Cardiac fibroblast (primary cell): ENCODE measurements at regions not wholly inside any gene's neighbourhood (a gene's known extent, or its start where the extent isn't known, plus 50 kb on each side); places are given as distances from the start of the nearest gene placed in this dataset.

Source experiments
- DNase-seq, 2 donors: peaks; one replicate each; pipeline versions ENCODE4 v3.0.0 to v3.0.0-alpha.2; 2010; ENCODE audit warnings: low read depth in 2 of 2
- H3K4me3 ChIP-seq, 2 donors: replicated peaks in 1 of 2; 1 replicate in 1 of 2; 2 replicates in 1 of 2; pipeline ENCODE4 v1.5.1; 2011; ENCODE audit warnings: low read depth in 2 of 2, low read length in 2 of 2, mild to moderate bottlenecking in 2 of 2, moderate library complexity in 1 of 2
- CTCF ChIP-seq: IDR thresholded peaks from one replicate; pipeline ENCODE4 v1.5.1; 2011; ENCODE audit warnings: low read depth, mild to moderate bottlenecking, low read length, inconsistent platforms

GRCh38 chr2:211176514-211177141 is 620.2 kb downstream of the CPS1 start:
- no peak overlapping the region for H3K4me3 ChIP-seq
- DNase-seq, result no peak
- no peak for TF ChIP-seq CTCF

GRCh38 chr2:211181626-211182025 is 625.2 kb downstream of the CPS1 start:
- peak in 1 of 2 donors; percentile 2 for DNase-seq
- TF ChIP-seq CTCF, result no peak
- no peak overlapping the region for H3K4me3 ChIP-seq

- no peak for DNase-seq
- H3K4me3 ChIP-seq, result no peak overlapping the region
- TF ChIP-seq CTCF, result no peak
Observed at GRCh38 chr2:211187602-211188001, 631.2 kb downstream of the CPS1 start.

GRCh38 chr2:211203986-211204385 is 647.6 kb downstream of the CPS1 start:
- TF ChIP-seq CTCF, result no peak
- no peak for DNase-seq

GRCh38 chr2:211204456-211204855 is 648.1 kb downstream of the CPS1 start:
- no peak overlapping the region for H3K4me3 ChIP-seq
- TF ChIP-seq CTCF, result no peak
- DNase-seq, result no peak

More at GRCh38 chr2:211203986-211204385, 647.6 kb downstream of the CPS1 start:
- H3K4me3 ChIP-seq, result no peak overlapping the region

GRCh38 chr2:211204902-211205301 is 648.5 kb downstream of the CPS1 start:
- DNase-seq, result no peak
- TF ChIP-seq CTCF, result no peak
- no peak overlapping the region for H3K4me3 ChIP-seq

- no peak overlapping the region for H3K4me3 ChIP-seq
- no peak for DNase-seq
- TF ChIP-seq CTCF, result no peak
Observed at GRCh38 chr2:211205358-211205757, 649.0 kb downstream of the CPS1 start.
